ENCODE measurements at regions not wholly inside any gene's neighbourhood (a gene's known extent, or its start where the extent isn't known, plus 50 kb on each side); places are given as distances from the start of the nearest gene placed in this dataset.
"Not testable (repeated sequence)": the region's sequence is repeated elsewhere in the genome, so short reads cannot be mapped to it uniquely, and the experiment has no call there.

DNA sequence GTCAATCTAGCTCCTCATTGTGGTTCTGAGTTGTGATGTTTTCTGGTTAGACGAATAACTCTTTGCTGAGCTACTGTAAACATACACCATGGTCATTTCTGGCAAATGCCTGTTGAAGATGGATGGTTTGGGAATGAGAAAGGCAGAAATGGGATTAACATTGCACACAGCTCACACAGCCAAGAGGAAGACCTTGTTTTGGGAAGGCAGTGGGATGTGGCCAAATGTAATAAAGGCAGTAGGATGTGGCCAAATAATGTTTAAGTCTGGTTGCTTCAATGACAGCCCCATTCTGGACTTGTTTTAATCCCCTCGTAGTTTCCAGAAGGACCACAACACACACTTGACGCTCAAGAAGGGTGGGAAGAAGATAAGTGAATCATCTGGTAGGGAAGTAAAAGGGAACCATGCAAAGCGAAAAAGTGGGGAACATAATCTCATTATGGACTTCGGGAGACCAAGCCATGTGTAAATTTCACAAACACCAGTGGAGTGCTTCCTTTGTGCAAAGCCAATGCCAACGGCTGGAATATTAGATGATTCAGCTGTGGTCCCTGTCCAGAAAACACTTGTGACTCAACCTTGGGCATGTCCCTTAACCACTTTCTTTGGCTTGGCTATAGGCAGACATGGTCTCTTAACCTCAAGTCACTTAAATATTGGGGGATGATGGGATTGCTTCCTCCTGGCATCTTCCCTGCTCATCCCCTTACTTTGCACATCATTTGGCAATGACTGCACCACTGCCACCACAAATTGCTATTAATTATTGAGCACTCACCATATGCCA, 284.4 kb upstream of the CRY1 start:
- DNase-seq = no peak

GRCh38 chr12:107378609-107379008, 285.3 kb upstream of the CRY1 start:
- DNase-seq = no peak

- not testable (repeated sequence) for DNase-seq
Observed at GRCh38 chr12:107379142-107379851, 285.9 kb upstream of the CRY1 start.

DNA sequence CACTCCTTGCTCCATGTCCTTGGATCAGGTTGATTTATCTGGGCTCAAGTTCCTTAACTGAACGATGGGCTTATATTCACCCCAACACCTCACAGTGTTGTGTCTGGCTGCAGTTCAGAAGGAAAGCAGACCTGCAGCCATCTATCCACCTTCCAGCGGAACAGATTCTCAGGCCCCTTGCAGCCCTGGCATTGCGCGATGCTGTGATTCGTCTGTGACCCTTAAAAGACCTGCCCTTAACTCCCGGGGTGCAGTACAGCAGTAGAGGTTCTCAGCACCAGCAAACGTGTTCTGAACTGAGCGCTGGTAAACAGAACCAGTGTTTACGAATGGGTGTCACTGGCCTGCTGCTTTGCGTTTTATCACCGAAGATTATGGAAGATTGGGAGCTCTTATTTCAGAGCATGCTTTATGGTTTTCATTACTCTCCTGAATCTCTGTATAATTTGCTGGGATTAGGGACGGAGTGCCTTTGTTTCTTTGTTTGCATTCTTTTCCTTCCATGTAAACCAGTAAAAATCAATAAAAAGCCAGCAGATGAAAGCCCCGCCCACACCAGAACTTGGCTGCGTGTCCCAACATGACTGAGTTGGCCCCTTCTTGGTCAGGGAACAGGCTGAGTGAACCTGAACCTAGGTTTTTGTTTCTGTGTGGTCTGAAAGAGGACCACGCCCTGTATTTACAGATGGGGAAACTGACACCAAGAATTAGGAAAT, 286.7 kb upstream of the CRY1 start:
- DNase-seq = no peak

DNA sequence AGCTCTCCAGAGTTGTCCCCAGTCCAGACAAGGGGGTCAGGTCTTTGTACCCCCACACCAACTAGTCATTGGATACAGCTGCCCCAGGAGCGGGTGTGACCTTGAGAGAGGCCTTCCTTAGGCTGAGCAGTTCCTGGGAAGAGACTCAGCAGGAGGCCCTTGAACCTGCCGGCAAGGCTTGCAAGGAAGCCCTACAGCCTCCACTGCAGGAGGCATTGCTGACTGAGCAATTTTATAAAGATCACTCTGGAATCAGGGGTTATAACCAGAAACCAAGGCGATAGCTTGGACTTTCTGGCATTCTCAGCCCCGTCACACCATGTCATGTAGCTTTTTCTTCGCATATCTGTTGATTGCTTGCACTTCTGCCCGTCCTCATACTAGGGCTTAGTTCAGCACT, 291.3 kb upstream of the CRY1 start:
- no peak for DNase-seq

DNA sequence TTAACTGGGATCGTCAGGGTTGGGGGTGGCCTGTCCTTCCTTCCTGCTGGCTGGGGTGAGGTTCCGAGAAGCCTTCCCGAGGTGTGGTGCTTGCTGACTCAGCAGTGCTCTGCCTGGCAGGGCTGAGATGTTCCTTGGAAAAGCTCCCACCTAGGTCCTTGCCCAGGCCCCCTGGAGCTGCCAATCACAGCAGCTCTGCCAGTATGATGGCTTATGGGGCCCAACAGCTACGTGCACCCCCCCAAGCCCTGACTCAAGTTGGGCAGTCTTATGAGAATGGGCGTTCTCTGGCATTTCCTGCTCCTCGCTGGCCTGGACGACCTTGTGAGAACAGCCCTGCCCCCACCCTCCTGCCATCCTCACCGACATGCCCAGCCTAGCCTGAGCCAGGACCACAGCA, 292.2 kb upstream of the CRY1 start:
- no peak for DNase-seq

GRCh38 chr12:107386569-107386968, 293.2 kb upstream of the CRY1 start:
- no peak for DNase-seq

DNA sequence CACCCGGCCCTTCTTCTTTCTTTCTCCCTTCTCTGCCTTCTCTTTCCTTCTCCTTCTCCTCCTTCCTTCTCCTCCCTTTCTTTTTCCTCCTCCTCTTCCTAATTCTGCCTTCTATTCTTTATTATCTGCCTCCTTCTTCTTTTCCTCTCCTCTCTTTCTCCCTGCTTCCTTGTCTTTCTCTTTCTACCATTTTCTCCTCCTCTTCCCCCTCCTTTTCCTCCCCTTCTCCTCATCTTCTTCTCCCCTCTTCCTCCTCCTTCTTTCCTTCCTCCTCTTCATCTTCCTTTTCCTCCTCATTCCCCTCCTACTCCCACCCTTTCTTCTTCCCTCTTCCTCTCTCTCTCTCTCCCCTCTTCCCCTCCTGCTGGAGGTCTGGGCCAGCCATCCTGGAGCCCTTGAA, 294.9 kb upstream of the CRY1 start:
- DNase-seq = no peak

GRCh38 chr12:107390414-107390813, 295.2 kb upstream of the PWP1 start:
- no peak for DNase-seq

DNA sequence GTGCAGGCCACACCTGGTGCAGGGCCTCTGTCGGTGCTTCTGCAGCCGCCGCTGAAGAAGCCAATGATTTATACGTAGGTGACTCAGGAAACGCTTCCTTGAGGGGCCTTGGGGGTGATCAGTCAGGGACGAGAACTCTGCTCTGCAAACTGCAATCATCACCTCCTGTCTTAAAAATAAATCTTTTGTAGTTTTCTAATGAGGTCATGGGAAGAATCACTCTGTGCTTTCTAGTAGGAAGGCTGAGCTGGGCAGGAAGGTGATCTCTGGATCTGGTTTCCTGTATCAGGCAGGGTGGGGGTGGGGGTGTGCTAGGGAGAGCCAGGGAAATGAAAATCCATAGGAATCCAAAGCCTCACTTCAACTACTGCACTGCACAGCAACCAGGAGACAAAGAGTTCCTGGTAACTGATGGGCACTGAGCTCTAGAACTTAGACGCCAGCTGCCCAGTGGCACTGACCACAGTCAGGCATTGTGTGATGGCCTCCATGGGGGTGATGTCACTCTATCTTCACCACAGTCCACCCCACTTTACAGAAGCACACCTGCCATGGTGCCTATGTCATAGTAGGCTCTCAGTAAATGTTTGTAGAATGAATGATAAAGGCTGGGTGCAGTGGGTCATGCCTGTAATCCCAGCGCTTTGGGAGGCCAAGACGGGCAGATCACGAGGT, 292.4 kb upstream of the PWP1 start:
- DNase-seq = no peak

- no peak for DNase-seq
Observed at GRCh38 chr12:107394693-107395092, 290.9 kb upstream of the PWP1 start.

GRCh38 chr12:107395817-107396216, 289.8 kb upstream of the PWP1 start:
- no peak for DNase-seq

- DNase-seq = no peak
Observed at GRCh38 chr12:107396991-107397390, 288.6 kb upstream of the PWP1 start.

DNA sequence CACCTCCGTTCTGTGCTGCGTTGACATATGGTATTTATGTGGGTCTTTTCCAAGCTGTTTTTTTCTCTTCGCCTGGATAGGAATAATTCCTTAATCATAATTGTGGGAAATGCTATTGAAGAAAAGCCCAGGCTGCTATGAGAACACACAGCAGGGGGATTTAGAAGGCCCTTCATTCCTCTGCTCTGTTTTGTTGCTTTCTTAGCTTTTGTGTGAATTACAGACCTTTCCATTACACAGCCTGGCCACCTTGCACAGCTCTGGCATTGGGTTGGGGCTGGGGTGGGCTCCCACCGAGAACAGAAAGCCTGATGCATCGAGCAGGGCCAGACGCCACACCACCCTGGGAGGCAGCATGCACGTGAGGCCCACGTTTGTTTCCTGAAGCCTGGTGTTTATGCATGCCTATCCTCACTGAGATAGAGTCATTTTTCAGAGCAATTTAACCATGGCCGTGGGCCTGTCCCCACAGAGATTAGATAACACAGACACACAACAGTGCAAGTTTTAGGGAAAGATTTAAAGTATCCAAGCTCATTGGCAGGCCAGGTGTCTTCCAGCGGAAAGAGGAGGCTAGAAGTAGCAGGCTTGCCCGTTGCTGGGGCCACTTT, 287.6 kb upstream of the PWP1 start:
- DNase-seq = no peak

- no peak for DNase-seq
Observed at GRCh38 chr12:107399046-107399445, 286.6 kb upstream of the PWP1 start.

DNA sequence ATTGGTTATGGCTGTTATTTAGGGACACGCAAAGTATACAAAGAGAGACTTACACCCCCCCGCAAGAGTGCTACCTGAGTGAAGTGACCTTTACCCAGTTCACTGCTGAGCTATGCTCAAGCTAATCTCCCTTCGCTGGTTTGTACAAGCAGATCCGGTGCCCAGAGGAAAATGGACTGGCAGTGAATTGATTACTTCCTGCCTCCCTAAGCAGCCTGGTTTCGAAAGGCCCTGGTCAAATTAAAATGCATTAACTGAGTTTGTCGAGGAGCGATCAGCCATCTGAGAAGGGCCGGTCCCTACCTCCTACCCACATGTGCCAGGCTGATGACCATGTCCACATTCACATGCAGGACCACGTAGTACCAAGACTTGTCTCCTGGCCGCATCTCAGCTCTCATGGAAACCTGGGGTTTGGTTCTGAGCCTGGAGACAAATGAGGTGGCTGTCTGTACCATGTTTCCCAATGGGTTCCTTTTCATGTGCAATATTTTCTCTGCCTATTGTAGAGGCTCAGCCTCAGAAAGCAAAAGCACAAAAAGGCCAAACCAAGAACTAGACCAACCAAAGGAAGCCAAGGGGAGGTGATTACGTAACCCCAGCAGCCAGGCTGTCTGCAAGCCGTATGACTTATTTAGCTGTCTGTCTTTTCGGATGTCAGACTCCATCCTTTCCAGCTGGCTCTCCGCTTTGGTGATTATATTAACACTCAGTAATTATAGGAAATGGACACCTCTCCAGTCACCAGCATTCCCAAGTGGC, 284.7 kb upstream of the PWP1 start:
- no peak for DNase-seq

DNA sequence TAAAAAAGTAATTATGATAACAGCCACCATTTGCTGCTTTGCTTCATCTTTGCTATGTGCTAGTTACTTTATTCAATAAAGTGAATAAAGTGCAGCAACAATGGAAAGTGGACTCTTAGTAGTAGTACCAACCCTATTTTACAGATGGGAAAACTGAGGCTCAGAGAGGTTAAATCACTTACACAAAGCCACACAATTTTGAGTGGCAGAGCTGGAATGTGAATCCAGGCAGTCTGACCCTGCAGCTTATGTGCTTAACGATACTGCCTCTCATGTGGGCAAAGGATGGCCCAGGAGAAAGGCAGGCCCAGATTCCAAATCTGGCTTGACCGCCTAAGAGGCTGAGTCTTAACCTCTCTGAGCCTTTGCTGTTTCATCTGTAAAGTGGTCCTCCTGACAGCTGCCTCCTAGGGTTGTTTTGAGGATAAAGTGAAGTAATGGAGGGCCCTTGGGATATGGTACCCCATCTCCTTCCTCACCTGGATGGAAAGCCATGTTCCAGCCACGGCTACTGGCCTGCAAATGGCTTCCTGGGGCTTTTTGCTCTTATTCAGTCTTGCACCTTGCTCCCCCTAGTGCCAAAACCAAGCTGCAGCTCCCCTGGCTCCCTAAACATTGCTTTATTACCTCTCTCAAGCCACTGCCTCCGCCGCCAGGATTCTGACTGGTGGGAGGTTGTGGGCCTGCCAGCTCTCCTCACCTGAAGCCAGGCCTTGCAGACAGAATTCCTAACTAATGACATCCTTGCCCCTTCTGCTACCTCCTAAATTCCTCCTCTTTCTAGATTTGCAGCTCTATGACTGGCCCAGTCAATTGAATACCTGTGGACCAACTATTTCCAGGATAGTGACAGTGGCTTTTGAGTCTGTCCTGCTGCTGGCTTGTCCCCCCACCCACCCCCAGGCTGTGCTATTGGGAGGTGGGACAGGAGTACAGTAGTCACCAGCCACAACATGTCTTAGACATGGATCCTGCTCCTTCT, 283.3 kb upstream of the PWP1 start:
- DNase-seq = peak; percentile 2

GRCh38 chr12:107404981-107405380, 280.6 kb upstream of the PWP1 start:
- no peak for DNase-seq

DNA sequence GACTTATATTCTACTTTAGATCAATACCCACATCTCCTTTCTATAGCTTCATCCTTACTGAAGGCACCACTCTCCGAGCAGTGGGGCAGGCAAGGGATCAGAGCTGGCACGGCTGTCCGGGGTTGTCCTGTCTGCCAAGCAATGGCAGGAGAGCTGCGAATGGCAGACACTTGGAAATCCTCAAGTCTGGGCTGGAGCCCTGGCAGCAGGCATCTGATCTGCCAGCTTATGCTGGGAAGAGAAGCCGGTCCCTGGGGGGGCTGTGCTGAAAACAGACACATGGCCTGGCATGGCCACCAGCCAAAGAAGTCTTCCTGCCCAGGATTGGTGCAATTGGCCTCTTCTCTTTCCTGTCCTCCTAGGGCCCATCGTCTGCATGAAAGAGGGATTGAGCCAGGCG, 280.2 kb upstream of the PWP1 start:
- DNase-seq = no peak

DNA sequence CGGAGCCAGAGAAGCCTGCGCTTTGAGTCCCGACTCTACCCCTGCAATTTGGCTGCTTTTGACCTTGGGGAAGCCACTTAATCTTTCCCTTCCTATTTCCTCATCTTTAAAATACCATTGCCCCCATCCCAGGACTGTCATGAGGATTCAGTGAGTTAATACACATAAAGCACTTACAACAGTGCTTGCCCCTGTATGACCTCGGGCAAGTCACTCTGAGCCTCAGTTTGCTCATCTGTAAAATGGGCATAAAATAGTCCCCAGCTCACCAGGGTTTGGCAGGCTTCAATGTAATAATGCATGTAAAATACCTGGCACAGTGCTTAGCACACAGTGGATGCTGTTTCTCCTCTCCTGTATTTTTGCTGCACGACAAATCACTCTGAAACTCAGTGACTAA, 278.7 kb upstream of the PWP1 start:
- no peak for DNase-seq

Data from GOT3 (cell line).